HG02970 (cell line): ENCODE measurements at regions not wholly inside any gene's neighbourhood (a gene's known extent, or its start where the extent isn't known, plus 50 kb on each side); places are given as distances from the start of the nearest gene placed in this dataset.
"Not testable (repeated sequence)": the region's sequence is repeated elsewhere in the genome, so short reads cannot be mapped to it uniquely, and the experiment has no call there.

Experiments
- ATAC-seq: cut with Tn5 transposase; IDR thresholded peaks from one replicate; pipeline ENCODE4 v1.9.1; 2021; ENCODE audit warnings: mild to moderate bottlenecking, moderate library complexity, moderate number of reproducible peaks; ENCODE audit not compliant: unreplicated experiment, low FRiP score

DNA sequence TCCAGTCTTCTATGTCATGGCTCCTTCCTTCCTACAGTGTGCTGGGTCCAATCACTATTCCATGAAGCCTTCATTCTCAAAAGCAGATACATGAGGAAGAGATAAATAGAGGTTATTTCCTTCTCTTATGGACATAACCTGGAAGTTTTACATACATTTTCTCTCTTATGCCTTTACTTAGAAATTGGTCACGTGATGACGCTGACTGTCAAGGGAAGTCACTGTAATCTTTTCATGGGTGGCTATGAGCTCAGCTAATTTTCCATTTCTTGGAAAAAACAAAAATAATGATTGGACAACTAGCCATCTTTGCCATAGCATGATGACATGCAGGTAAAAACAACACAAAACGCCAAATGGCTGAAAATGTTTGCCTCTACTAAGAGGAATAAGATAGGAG, 151.6 kb upstream of the PRSS16 start:
- no peak for ATAC-seq

- no peak for ATAC-seq
These were observed 150.5 kb upstream of the PRSS16 start for GRCh38 chr6:27096834-27097511.

GRCh38 chr6:27098956-27099355, 148.5 kb upstream of the PRSS16 start:
- ATAC-seq = no peak

GRCh38 chr6:27100921-27101320, 146.6 kb upstream of the PRSS16 start:
- no peak for ATAC-seq

DNA sequence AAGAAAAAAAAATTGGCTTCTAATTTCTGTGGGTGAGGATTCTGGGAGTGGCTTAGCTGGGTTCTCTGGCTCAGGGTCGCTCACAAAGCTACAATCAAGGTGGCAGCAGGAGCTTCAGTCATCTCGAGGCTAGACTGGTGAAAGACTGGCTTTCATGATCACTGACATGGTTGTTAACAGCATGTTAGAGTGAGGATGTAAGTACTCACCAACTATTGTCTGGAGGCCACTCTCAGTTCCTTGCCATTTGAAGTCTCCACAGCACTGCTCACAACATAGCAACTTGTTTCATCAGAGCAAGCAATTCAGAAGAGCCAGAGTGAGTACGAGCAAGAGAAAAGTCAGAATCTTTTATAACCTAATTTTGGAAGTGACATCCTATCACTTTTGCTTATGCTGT, 145.7 kb upstream of the PRSS16 start:
- no peak for ATAC-seq

GRCh38 chr6:27106382-27106781, 141.1 kb upstream of the PRSS16 start:
- no peak for ATAC-seq

DNA sequence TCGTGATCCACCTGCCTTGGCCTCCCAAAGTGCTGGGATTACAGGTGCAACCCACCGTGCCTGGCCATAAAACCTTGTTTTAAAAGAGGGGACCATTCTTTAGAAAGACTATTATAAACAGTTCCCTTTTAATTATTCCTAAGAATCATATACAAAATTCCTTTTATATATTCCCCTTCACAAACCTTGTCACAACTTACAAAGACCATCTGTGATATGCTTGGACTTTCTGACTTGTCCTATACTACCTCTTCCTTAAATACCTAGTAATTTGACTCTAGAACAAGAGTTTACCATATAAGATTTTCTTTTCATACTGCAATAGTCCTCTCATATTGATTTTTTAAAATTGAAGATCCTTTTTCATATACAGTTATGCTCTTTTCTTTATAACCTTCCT, 135.8 kb upstream of the PRSS16 start:
- no peak for ATAC-seq

DNA sequence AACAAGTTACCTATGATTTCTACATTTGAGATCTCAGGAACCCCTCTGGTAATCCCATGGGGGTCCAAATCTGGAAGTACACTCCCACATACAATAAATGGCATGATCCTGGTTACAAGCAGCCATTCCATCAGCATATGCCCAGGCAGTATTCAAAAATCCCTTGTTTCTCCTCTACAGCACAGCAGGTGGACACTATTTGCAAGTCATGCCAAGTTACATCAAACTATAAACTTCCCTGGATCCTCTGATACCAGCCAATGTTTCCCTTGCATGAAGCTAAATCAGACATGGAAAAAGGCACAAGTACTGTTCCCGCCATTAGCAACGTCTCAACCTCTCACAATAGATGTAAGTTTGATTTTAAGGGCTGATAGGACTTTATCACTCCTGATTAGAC, 134.5 kb upstream of the PRSS16 start:
- ATAC-seq = no peak

GRCh38 chr6:27119329-27119728, 128.2 kb upstream of the PRSS16 start:
- ATAC-seq = no peak

DNA sequence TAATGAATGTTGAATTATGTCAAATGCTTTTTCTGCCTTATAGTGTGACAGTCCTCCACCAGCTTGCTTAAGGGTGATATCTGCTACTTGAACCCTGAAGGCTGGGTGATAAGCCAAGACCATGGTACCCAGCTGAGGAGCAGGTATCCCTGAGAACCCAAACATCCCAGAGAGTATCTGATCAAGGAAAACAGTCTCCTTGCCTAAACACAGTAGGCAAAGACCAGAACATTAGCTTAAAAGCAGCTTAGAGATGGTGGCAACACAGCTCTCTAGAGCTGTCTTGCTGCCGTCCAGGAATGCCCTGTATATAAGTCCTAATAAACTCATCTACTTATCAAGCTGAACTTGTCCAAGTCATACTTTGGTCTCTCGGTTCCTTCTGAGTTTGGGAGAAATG, 127.7 kb upstream of the PRSS16 start:
- no peak for ATAC-seq

GRCh38 chr6:27121640-27122039, 125.9 kb upstream of the PRSS16 start:
- ATAC-seq = no peak

GRCh38 chr6:27124252-27124657, 123.2 kb upstream of the PRSS16 start:
- no peak for ATAC-seq

GRCh38 chr6:27126046-27126814, 121.3 kb upstream of the PRSS16 start:
- ATAC-seq = no peak

DNA sequence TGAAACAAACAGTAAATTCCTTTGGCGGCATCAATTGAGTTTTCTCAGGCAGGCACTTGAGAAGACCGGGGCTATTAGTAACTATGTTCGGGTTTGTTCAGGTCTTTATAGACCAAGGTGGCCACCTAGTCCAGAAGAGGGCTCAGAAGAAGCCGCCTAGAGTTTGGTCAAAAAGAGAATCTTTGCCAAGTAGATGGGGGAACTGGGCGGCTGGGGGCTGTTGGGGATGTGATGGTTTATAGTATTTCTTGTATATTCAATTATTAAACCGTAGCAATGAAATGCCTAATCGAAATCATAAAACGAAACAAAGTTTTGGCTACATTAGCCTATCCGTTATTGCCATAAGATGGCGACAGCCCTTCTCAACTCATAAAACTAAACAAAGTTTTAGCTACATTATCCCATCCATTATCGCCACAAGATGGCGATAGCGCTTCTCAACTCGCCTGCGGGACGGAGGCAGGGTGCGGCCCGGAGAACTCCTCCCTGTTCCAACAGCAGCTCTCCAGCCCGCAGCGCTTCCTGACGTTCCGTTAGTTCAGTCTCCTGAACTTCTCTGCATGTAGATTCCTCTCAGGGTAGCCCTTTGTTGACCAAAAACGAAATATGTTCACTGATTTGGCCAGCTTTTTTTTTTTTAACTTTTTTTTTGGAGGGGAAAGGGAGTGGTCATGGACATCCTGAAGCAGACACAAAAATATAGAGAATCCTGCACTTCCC, 120.5 kb upstream of the PRSS16 start:
- no peak for ATAC-seq

- not testable (repeated sequence) for ATAC-seq
These were observed 119.6 kb upstream of the PRSS16 start for GRCh38 chr6:27127874-27128273.

DNA sequence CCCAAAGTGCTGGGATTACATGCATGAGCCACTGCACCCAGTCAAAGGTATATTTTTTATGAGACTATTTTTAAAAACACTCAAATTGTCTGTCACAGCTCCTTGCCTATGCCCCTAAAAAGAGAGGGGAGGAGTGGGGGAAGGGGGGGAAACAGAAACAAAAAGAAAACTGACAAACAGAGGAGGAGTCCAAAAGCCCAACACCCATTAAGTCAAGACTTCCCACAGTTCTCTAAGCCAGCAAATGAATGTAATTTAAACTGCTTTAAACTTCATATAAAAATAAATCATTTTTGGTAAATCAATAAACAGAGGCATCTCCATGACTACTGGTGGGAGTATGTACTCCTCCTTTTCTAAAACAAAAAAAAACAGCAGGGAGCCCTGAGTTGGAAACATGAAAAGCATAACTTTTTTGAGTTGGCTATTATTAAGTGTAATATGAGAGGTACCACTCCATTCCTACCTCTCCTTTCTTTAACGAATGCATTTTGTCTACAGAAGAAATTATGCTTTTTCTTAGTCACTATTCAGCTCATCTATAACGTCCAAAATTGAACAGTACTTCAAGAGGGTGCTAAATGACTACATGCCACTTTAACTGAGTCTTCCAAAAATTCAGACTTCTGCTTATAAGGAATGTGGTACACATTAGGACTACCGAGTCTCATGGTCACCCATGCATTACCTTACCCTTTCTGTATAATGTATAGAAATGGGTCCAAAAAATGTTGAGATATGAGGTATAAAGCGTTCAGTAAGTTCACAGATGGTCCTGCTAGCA, 119.0 kb upstream of the PRSS16 start:
- no peak for ATAC-seq

DNA sequence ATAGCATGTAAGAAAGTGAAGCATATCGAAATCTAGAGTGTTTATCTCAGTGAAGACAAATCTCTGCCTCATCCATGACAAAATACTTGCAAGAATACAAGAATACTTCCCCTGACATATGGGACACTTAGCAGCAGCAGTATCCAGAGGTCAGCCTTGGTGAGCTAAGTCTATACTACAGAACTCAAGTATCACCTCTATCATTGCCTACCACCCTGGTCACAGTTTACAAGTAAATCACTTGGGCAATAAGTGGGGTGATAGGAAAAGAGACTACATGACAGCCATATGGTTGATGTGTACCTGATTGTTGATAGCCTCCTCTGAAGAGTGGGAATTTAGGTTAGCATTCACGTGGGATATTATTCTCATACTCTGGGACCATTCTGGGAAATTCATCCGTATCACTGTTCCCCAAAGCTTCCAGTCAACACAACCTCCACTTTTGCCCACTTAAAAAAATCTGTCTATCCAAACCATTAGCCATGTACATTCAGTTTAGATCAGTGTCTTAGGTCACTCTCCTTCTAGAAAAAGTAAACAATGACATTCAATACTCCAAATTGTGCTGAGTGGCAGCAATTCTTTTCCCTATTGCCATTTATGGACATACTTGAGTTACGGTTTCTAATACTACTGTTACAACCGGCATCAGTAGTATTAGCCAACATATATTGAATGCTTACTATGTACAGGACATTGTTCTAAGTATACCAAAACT, 118.2 kb upstream of the PRSS16 start:
- no peak for ATAC-seq

DNA sequence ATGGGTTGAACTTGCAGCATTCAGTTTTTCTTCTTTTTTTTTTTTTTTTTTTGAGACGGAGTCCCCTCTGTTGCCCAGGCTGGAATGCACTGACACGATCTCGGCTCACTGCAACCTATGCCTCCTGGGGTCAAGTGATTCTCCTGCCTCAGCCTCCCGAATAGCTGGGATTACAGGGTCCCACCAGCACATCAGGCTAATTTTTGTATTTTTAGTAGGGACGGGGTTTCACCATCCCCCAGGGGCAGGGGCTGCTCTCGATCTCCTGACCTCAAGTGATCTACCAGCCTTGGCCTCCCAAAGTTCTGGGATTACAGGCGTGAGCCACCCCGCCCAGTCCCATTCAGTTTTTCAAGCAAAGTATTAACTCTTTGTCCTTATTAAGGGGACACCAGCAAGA, 117.6 kb upstream of the PRSS16 start:
- no peak for ATAC-seq

GRCh38 chr6:27130668-27131428, 116.7 kb upstream of the PRSS16 start:
- no peak for ATAC-seq

DNA sequence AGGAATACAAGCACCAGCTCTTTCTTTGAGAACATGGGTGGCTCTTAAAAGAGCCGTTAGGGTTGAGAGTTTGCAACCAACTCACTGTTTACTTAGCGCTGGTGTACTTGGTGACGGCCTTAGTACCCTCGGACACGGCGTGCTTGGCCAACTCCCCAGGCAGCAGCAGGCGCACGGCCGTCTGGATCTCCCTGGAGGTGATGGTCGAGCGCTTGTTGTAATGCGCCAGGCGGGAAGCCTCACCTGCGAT, 115.3 kb upstream of the PRSS16 start:
- peak; percentile 1 for ATAC-seq
